ENCODE measurements at regions not wholly inside any gene's neighbourhood (a gene's known extent, or its start where the extent isn't known, plus 50 kb on each side); places are given as distances from the start of the nearest gene placed in this dataset.

DNA sequence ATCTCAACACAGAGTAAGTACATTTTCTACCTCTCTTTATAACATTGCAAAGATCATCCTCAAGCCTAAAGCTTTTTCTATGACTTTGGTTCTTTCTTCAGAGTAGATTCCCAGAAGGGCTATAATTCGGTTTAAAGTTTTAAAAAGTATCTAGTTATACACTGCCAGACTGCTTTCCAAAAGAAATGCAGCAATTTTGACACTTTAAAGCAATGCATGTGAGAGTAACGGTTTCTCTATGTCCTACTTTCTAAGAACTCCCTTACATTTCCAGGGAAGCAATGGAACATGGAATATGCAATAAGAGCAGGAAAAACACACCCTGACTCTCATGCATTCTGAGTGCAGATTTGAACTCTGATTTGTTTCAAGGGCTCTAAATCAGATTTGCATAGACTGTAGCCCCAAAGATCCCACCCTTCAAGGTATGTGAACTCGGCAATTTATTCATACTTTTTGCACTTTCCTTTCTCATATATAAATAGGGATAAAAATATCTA lies 331.6 kb downstream of the HHIPL2 start:
- no peak for DNase-seq
- no peaks in the 10 kb centered on the region for H3K36me3 ChIP-seq
- H3K27ac ChIP-seq = no peak overlapping the region
- no peak overlapping the region for H3K4me3 ChIP-seq (ENCODE audit: low read depth, low read length)
- no peaks in the 10 kb centered on the region for H3K9me3 ChIP-seq (ENCODE audit: severe bottlenecking)
- H3K27me3 ChIP-seq (ENCODE audit: insufficient read depth, low read depth, severe bottlenecking) = no peaks in the 10 kb centered on the region
- TF ChIP-seq CTCF (IDR thresholded peaks at IDR 0.05; ENCODE audit: low read depth, low read length) = no peak

- no peak overlapping the region for H3K4me3 ChIP-seq (ENCODE audit: low read depth, low read length)
- no peak for DNase-seq
- no peaks in the 10 kb centered on the region for H3K36me3 ChIP-seq
- no peaks in the 10 kb centered on the region for H3K27me3 ChIP-seq (ENCODE audit: insufficient read depth, low read depth, severe bottlenecking)
- H3K27ac ChIP-seq = no peak overlapping the region
- TF ChIP-seq CTCF (IDR thresholded peaks at IDR 0.05; ENCODE audit: low read depth, low read length) = no peak
- H3K9me3 ChIP-seq (ENCODE audit: severe bottlenecking) = no peaks in the 10 kb centered on the region
Observed at GRCh38 chr1:222210776-222211175, 337.1 kb downstream of the HHIPL2 start.

DNA sequence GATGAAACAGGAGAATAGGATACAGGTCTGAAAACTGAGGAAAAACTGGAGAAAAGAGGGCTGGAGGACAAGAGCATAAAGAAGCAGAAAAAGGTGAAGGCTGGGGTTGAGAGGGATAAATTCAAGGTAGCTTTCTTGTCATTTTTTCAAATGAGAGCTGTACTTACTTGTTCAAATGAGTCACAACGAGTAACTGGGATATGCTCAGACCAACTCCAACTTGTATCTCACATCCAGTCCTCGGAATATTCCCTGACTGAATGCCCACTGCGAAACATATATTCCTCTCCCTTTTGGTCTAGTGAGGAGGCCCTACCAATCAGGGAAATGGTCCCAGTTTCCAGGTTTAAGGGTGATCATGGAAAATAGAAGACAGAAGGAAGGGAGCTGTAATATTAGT lies 343.4 kb downstream of the HHIPL2 start:
- no peaks in the 10 kb centered on the region for H3K36me3 ChIP-seq
- TF ChIP-seq CTCF (IDR thresholded peaks at IDR 0.05; ENCODE audit: low read depth, low read length) = no peak
- no peak overlapping the region for H3K4me3 ChIP-seq (ENCODE audit: low read depth, low read length)
- no peak overlapping the region for H3K27ac ChIP-seq
- DNase-seq = no peak
- no peaks in the 10 kb centered on the region for H3K27me3 ChIP-seq (ENCODE audit: insufficient read depth, low read depth, severe bottlenecking)
- H3K9me3 ChIP-seq (ENCODE audit: severe bottlenecking) = no peaks in the 10 kb centered on the region

GRCh38 chr1:222202831-222203230 lies 345.1 kb downstream of the HHIPL2 start:
- Histone ChIP-seq H3K27ac (no peak overlapping the region), H3K27me3 (ENCODE audit: insufficient read depth, low read depth, severe bottlenecking) (no peaks in the 10 kb centered on the region), H3K4me3 (ENCODE audit: low read depth, low read length) (no peak overlapping the region), H3K36me3 (no peaks in the 10 kb centered on the region), H3K9me3 (ENCODE audit: severe bottlenecking) (no peaks in the 10 kb centered on the region)
- no peak for DNase-seq
- TF ChIP-seq CTCF (IDR thresholded peaks at IDR 0.05; ENCODE audit: low read depth, low read length) = no peak

- no peak overlapping the region for H3K27ac ChIP-seq
Observed at GRCh38 chr1:222196736-222197135, 351.2 kb downstream of the HHIPL2 start.

More at GRCh38 chr1:222196736-222197135, 351.2 kb downstream of the HHIPL2 start:
- H3K9me3 ChIP-seq (ENCODE audit: severe bottlenecking) = no peaks in the 10 kb centered on the region
- no peak for DNase-seq
- TF ChIP-seq CTCF (IDR thresholded peaks at IDR 0.05; ENCODE audit: low read depth, low read length) = no peak
- H3K27me3 ChIP-seq (ENCODE audit: insufficient read depth, low read depth, severe bottlenecking) = no peaks in the 10 kb centered on the region
- H3K4me3 ChIP-seq (ENCODE audit: low read depth, low read length) = no peak overlapping the region
- H3K36me3 ChIP-seq = no peaks in the 10 kb centered on the region
